ENCODE measurements at regions not wholly inside any gene's neighbourhood (a gene's known extent, or its start where the extent isn't known, plus 50 kb on each side); places are given as distances from the start of the nearest gene placed in this dataset.

DNA sequence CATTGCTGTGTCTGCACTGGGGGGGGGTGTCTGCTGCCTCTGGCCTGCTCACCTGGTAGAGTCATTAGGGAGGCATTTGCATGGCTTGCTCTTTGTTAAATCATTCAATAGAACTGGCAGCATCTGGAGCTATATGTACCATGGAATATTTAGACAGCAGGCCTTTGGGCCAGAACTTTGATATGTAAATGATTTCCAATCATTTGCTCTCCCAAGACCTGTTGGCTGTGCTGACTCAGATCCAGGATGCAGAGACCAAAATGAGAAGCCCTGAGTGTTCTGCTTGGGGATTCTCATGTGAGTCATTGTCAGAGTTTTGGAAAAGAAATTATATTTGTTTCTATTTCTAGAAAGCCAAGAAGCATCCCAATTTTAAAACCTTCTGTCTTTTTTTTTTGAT lies 257.6 kb upstream of the IGFBP3 start:
- FAIRE-seq, result no peak
- Histone ChIP-seq H3K4me1 (no peaks in the 10 kb centered on the region), H3K9me3 (no peaks in the 10 kb centered on the region), H3K27ac (no peak overlapping the region), H3K36me3 (no peaks in the 10 kb centered on the region), H3K4me3 (no peak overlapping the region), H3K27me3 (no peaks in the 10 kb centered on the region)
- no peak for ATAC-seq
- no peak for TF ChIP-seq CTCF (IDR thresholded peaks at IDR 0.05)
- no peak for DNase-seq
- intact Hi-C loops (cut with DNase I), result no loop called here

GRCh38 chr7:46177821-46178220 lies 256.7 kb upstream of the IGFBP3 start:
- H3K27ac ChIP-seq, result no peak overlapping the region
- H3K27me3 ChIP-seq, result no peaks in the 10 kb centered on the region
- WGBS, 2 donors, result 83 to 84% methylated on average over 2 of the region's 2 CpGs
- intact Hi-C loops (cut with DNase I), result no loop called here
- H3K4me3 ChIP-seq, result no peak overlapping the region
- ATAC-seq, result no peak
- no peaks in the 10 kb centered on the region for H3K4me1 ChIP-seq
- no peak for TF ChIP-seq CTCF (IDR thresholded peaks at IDR 0.05)
- FAIRE-seq, result no peak
- DNase-seq, result no peak
- no peaks in the 10 kb centered on the region for H3K9me3 ChIP-seq
- no peaks in the 10 kb centered on the region for H3K36me3 ChIP-seq

DNA sequence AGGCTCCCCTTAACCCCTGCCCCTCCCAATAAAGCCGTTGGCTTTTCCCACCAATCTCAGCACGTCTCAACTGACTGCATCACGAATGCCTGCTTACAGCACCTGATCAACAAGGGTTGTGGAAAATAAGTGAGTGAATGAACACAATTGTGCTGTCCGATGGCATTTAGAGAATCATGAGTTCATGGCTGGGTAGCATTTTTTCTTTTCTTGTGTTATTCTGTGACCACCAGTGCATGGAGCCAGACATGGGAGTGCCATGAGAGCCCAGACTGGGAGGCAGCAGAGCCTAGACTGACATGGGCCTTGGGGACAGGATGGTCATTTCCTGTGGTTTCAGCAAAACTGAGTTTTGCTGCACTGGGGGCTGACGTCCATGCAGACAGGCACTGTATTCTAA lies 254.1 kb upstream of the IGFBP3 start:
- no peak for FAIRE-seq
- 71 to 73% methylated on average over 5 of the region's 5 CpGs for WGBS, 2 donors
- Histone ChIP-seq H3K36me3 (no peaks in the 10 kb centered on the region), H3K4me1 (no peaks in the 10 kb centered on the region), H3K4me3 (no peak overlapping the region), H3K9me3 (no peaks in the 10 kb centered on the region), H3K27ac (no peak overlapping the region), H3K27me3 (no peaks in the 10 kb centered on the region)
- TF ChIP-seq CTCF (IDR thresholded peaks at IDR 0.05), result no peak
- no peak for ATAC-seq
- DNase-seq, result no peak
- intact Hi-C loops (cut with DNase I), result no loop called here

- FAIRE-seq, result no peak
- DNase-seq, result no peak
- intact Hi-C loops (cut with DNase I), result no loop called here
- 84 to 88% methylated on average over 2 of the region's 2 CpGs for WGBS, 2 donors
- no peak for ATAC-seq
- no peak overlapping the region for H3K27ac ChIP-seq
- H3K4me1 ChIP-seq, result peaks cover 0 to under 1% (median 0%) of the 10 kb centered on the region in 3 donors
- no peak overlapping the region for H3K4me3 ChIP-seq
- H3K36me3 ChIP-seq, result no peaks in the 10 kb centered on the region
- H3K9me3 ChIP-seq, result no peaks in the 10 kb centered on the region
- H3K27me3 ChIP-seq, result no peaks in the 10 kb centered on the region
- no peak for TF ChIP-seq CTCF (IDR thresholded peaks at IDR 0.05)
Measured at GRCh38 chr7:46174196-46174580, 253.1 kb upstream of the IGFBP3 start.

GRCh38 chr7:46173476-46174195 lies 252.6 kb upstream of the IGFBP3 start:
- Histone ChIP-seq H3K36me3 (no peaks in the 10 kb centered on the region), H3K4me3 (no peak overlapping the region), H3K27me3 (no peaks in the 10 kb centered on the region), H3K27ac (no peak overlapping the region), H3K4me1 (peaks cover 0 to 5% (median 0%) of the 10 kb centered on the region in 3 donors), H3K9me3 (no peaks in the 10 kb centered on the region)
- WGBS, 2 donors, result 46 to 48% methylated on average over 14 of the region's 14 CpGs
- ATAC-seq (peak; percentile 65 to 90 (median 77)), FAIRE-seq (no peak), DNase-seq (peak in 5 of 6 donors; percentile 25 to 62 (median 33))
- no peak for TF ChIP-seq CTCF (IDR thresholded peaks at IDR 0.05)
- intact Hi-C loops (cut with DNase I), result no loop called here
